CD14-positive monocyte (primary cell): ENCODE measurements at regions not wholly inside any gene's neighbourhood (a gene's known extent, or its start where the extent isn't known, plus 50 kb on each side); places are given as distances from the start of the nearest gene placed in this dataset.

Experiments used
- DNase-seq, 3 donors: peaks; one replicate each; pipeline ENCODE4 v3.0.0-alpha.2; 2011 to 2022
- H2AFZ ChIP-seq: 2 replicates; pipeline ENCODE4 v1.6.0; 2012; ENCODE audit warnings: mild to moderate bottlenecking, low read depth, low read length, inconsistent platforms; ENCODE audit not compliant: insufficient read depth, poor library complexity, severe bottlenecking
- H3K27ac ChIP-seq, 2 donors: 1 replicate in 1 of 2; 2 replicates in 1 of 2; pipeline ENCODE4 v1.5.1; 2012 to 2013; ENCODE audit warnings: low read length in 2 of 2, control low read depth in 1 of 2, inconsistent platforms in 1 of 2, low read depth in 1 of 2, mild to moderate bottlenecking in 1 of 2
- H3K27me3 ChIP-seq, 2 donors: one replicate each; pipeline versions ENCODE4 v1.6.0 to v1.6.1; 2011 to 2013; ENCODE audit warnings: low read length in 2 of 2; ENCODE audit not compliant: control insufficient read depth in 2 of 2, insufficient read depth in 2 of 2
- H3K36me3 ChIP-seq, 2 donors: replicated peaks in 1 of 2; 1 replicate in 1 of 2; 2 replicates in 1 of 2; pipeline versions ENCODE4 v1.5.1 to v1.6.1; 2012 to 2013; ENCODE audit warnings: low read length in 2 of 2, control low read depth in 1 of 2, inconsistent platforms in 1 of 2, mild to moderate bottlenecking in 1 of 2; ENCODE audit not compliant: insufficient read depth in 2 of 2, control insufficient read depth in 1 of 2
- H3K4me1 ChIP-seq, 2 donors: 1 replicate in 1 of 2; 2 replicates in 1 of 2; pipeline versions ENCODE4 v1.5.1 to v1.6.1; 2012 to 2013; ENCODE audit warnings: low read length in 2 of 2, control low read depth in 1 of 2, inconsistent platforms in 1 of 2, mild to moderate bottlenecking in 1 of 2, moderate library complexity in 1 of 2; ENCODE audit not compliant: insufficient read depth in 2 of 2, control insufficient read depth in 1 of 2
- H3K4me2 ChIP-seq: replicated peaks from 2 replicates; pipeline ENCODE3; 2012; ENCODE audit warnings: low read length, moderate library complexity, mild to moderate bottlenecking; ENCODE audit not compliant: poor library complexity, severe bottlenecking; ENCODE audit errors: extremely low read depth
- H3K4me3 ChIP-seq, 3 experiments: fragments of 200-600 bp in 1 of 3; sonication (generic) in 1 of 3; replicated peaks in 1 of 3; 1 replicate in 2 of 3; 2 replicates in 1 of 3; pipeline ENCODE4 v1.5.1; 2011 to 2013; ENCODE audit warnings: low read length in 3 of 3, mild to moderate bottlenecking in 3 of 3, control low read depth in 2 of 3, low read depth in 2 of 3, inconsistent platforms in 1 of 3, moderate library complexity in 1 of 3
- H3K79me2 ChIP-seq: 2 replicates; pipeline ENCODE4 v1.6.0; 2012; ENCODE audit warnings: mild to moderate bottlenecking, control low read depth, inconsistent platforms, low read length, moderate library complexity; ENCODE audit not compliant: insufficient read depth
- H3K9ac ChIP-seq: 2 replicates; pipeline ENCODE4 v1.6.0; 2017; ENCODE audit warnings: low read length, mild to moderate bottlenecking; ENCODE audit not compliant: insufficient read depth, poor library complexity, severe bottlenecking
- H3K9me3 ChIP-seq, 2 donors: replicated peaks in 1 of 2; 1 replicate in 1 of 2; 2 replicates in 1 of 2; pipeline versions ENCODE4 v1.5.1 to v1.6.1; 2012 to 2013; ENCODE audit warnings: low read length in 2 of 2, control low read depth in 1 of 2; ENCODE audit not compliant: control insufficient read depth in 1 of 2, insufficient read depth in 1 of 2
- H4K20me1 ChIP-seq: 2 replicates; pipeline ENCODE4 v1.6.0; 2012; ENCODE audit warnings: mild to moderate bottlenecking, low read length, control low read depth, moderate library complexity; ENCODE audit not compliant: insufficient read depth
- H3K27ac Mint-ChIP-seq, 7 donors: one replicate each; pipeline ENCODE4 v1.8.0; 2020; ENCODE audit warnings: mild to moderate bottlenecking in 7 of 7, mixed read lengths in 7 of 7, moderate library complexity in 6 of 7, inconsistent platforms in 2 of 7
- H3K27me3 Mint-ChIP-seq, 3 donors: one replicate each; pipeline ENCODE4 v1.8.0; 2021 to 2022; ENCODE audit warnings: low read depth in 3 of 3, mild to moderate bottlenecking in 3 of 3, mixed read lengths in 3 of 3, moderate library complexity in 3 of 3, inconsistent platforms in 1 of 3
- H3K36me3 Mint-ChIP-seq, 2 donors: one replicate each; pipeline ENCODE4 v1.8.0; 2020; ENCODE audit warnings: mixed read lengths in 2 of 2, inconsistent platforms in 1 of 2, mild to moderate bottlenecking in 1 of 2
- H3K4me1 Mint-ChIP-seq: one replicate; pipeline ENCODE4 v1.8.0; 2020; ENCODE audit warnings: mild to moderate bottlenecking, mixed read lengths
- H3K4me3 Mint-ChIP-seq, 2 donors: one replicate each; pipeline ENCODE4 v1.8.0; 2020; ENCODE audit warnings: mild to moderate bottlenecking in 2 of 2, mixed read lengths in 2 of 2, moderate library complexity in 1 of 2
- H3K9me3 Mint-ChIP-seq, 7 donors: one replicate each; pipeline ENCODE4 v1.8.0; 2020 to 2022; ENCODE audit warnings: mixed read lengths in 7 of 7, mild to moderate bottlenecking in 6 of 7, moderate library complexity in 6 of 7, inconsistent platforms in 2 of 7
- WGBS: methylation state at CpG from one replicate; pipeline ENCODE4 v1.1.5; 2013; ENCODE audit warnings: missing lambda C conversion rate; ENCODE audit not compliant: insufficient coverage; 5-methylcytosine and 5-hydroxymethylcytosine counted together
- intact Hi-C, 2 donors: fragments of 100-400 bp; cut with micrococcal nuclease; formaldehyde crosslinking; loops; one replicate each; pipeline versions ENCODE4 v1.15.0 to v1.15.1; 2023
- TF ChIP-seq, protein P1 (sequence below): fragments of 200-600 bp; IDR thresholded peaks from one replicate; pipeline ENCODE4 v1.8.0; 2022; ENCODE audit warnings: antibody characterized with exemption, mild to moderate bottlenecking

DNA sequence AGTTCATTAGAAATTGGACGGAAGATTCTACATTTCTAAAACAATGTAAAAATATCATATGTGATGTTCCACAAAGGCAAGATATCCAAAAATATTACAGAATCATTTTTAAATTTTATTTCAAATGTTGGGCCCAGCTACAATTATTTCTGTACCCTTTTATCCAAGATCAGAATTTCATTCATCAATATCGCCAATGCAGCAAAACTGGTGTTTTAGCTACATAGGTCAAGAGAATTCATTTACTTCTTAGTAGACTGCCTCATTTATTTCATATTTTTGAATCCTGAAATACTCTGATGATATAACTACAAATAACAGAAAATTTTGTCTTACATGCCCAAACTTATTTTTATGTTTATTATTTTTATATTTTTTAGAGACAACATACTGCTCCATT lies 143.1 kb downstream of the CMPK2 start:
- Histone ChIP-seq H4K20me1 (no peaks in the 10 kb centered on the region), H3K27me3 (no peaks in the 10 kb centered on the region), H3K79me2 (no peaks in the 10 kb centered on the region), H3K4me3 (no peak overlapping the region), H3K9ac (no peak overlapping the region), H3K36me3 (no peaks in the 10 kb centered on the region), H3K9me3 (no peaks in the 10 kb centered on the region), H3K4me2 (no peak overlapping the region), H2AFZ (no peak overlapping the region), H3K4me1 (no peaks in the 10 kb centered on the region), H3K27ac (no peak overlapping the region)
- Mint-ChIP-seq H3K36me3 (no peaks in the 10 kb centered on the region), H3K9me3 (peaks cover 0 to 3% (median 0%) of the 10 kb centered on the region in 7 donors), H3K27me3 (peaks cover 1 to 4% (median 4%) of the 10 kb centered on the region in 3 donors), H3K4me1 (no peaks in the 10 kb centered on the region), H3K27ac (no peak overlapping the region), H3K4me3 (no peak overlapping the region)
- no CpG with 5 or more reads among the region's 2 CpGs for WGBS
- intact Hi-C loops = no loop called here
- DNase-seq = no peak
- TF ChIP-seq, protein P1, sequence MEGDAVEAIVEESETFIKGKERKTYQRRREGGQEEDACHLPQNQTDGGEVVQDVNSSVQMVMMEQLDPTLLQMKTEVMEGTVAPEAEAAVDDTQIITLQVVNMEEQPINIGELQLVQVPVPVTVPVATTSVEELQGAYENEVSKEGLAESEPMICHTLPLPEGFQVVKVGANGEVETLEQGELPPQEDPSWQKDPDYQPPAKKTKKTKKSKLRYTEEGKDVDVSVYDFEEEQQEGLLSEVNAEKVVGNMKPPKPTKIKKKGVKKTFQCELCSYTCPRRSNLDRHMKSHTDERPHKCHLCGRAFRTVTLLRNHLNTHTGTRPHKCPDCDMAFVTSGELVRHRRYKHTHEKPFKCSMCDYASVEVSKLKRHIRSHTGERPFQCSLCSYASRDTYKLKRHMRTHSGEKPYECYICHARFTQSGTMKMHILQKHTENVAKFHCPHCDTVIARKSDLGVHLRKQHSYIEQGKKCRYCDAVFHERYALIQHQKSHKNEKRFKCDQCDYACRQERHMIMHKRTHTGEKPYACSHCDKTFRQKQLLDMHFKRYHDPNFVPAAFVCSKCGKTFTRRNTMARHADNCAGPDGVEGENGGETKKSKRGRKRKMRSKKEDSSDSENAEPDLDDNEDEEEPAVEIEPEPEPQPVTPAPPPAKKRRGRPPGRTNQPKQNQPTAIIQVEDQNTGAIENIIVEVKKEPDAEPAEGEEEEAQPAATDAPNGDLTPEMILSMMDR = no peak

DNA sequence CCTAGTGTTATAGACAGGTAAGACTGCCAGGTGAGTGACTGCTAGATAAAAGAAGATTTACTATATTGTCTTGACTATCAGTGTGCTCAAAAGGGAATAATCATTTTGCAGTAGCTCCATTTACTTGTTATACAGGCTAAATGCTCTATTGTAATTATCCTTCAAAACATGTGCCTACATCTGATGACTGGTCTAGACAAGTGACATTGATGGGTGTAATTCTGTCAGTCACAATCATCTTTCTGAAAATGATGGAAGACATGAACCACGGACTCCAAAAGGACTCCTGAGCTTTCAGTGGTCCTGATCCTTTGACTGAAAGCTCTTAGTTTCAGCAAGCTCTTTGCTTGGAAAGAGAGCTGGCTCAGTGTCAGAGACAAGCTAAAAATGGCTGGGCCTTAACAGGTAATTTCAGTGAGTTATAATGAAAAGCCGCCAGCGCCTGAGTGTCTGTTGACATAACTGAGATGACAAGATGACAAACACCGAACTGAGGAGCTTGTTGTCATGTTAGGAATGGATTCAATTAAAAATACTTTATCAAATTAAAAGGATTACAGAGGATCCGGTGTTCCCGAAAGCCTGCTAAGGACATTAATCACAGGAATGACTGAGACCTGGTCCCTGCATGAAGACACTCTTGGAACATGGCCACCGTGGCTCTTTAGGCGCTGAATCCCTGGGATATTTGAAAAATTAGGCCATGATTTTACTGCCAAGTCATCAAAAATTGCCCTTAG lies 141.7 kb downstream of the CMPK2 start:
- Histone ChIP-seq H4K20me1 (no peaks in the 10 kb centered on the region), H3K79me2 (no peaks in the 10 kb centered on the region), H3K27ac (no peak overlapping the region), H3K4me3 (no peak overlapping the region), H3K4me1 (no peaks in the 10 kb centered on the region), H3K36me3 (no peaks in the 10 kb centered on the region), H3K4me2 (no peak overlapping the region), H2AFZ (no peak overlapping the region), H3K9ac (no peak overlapping the region), H3K9me3 (no peaks in the 10 kb centered on the region), H3K27me3 (no peaks in the 10 kb centered on the region)
- Mint-ChIP-seq H3K4me3 (no peak overlapping the region), H3K36me3 (no peaks in the 10 kb centered on the region), H3K27ac (no peak overlapping the region), H3K27me3 (peaks cover 1 to 4% (median 4%) of the 10 kb centered on the region in 3 donors), H3K9me3 (peaks cover 0 to 3% (median 0%) of the 10 kb centered on the region in 7 donors), H3K4me1 (no peaks in the 10 kb centered on the region)
- intact Hi-C loops = no loop called here
- no peak for DNase-seq
- TF ChIP-seq, protein P1 = no peak
- WGBS = 93% methylated on average over 7 of the region's 8 CpGs
